ENCODE measurements at regions not wholly inside any gene's neighbourhood (a gene's known extent, or its start where the extent isn't known, plus 50 kb on each side); places are given as distances from the start of the nearest gene placed in this dataset.
A peak's percentile ranks its signal among the peaks of the same experiment; 100 is the strongest.
"Not testable (repeated sequence)": the region's sequence is repeated elsewhere in the genome, so short reads cannot be mapped to it uniquely, and the experiment has no call there.

GRCh38 chr12:76674669-76675315, 89.1 kb upstream of the ZDHHC17 start:
- no peaks in the 10 kb centered on the region for H3K9me3 Mint-ChIP-seq
- no peaks in the 10 kb centered on the region for H3K36me3 Mint-ChIP-seq (ENCODE audit: low read depth)
- H3K4me3 Mint-ChIP-seq: no peak overlapping the region
- intact Hi-C loops (cut with micrococcal nuclease): no loop called here
- peaks cover 2% of the 10 kb centered on the region for H3K27me3 Mint-ChIP-seq (ENCODE audit: insufficient read depth)
- peak overlapping the region; percentile 6 for H3K27ac Mint-ChIP-seq
- no peak for DNase-seq (ENCODE audit: low spot score)
- no peaks in the 10 kb centered on the region for H3K4me1 Mint-ChIP-seq (ENCODE audit: low read depth)

- H3K4me1 Mint-ChIP-seq (ENCODE audit: low read depth); DNase-seq (ENCODE audit: low spot score); H3K36me3 Mint-ChIP-seq (ENCODE audit: low read depth); intact Hi-C loops (cut with micrococcal nuclease); H3K9me3 Mint-ChIP-seq; H3K27ac Mint-ChIP-seq; H3K27me3 Mint-ChIP-seq (ENCODE audit: insufficient read depth); H3K4me3 Mint-ChIP-seq: not testable (repeated sequence)
Measured at GRCh38 chr12:76676261-76676660, 87.7 kb upstream of the ZDHHC17 start.

GRCh38 chr12:76678992-76679391, 84.9 kb upstream of the ZDHHC17 start:
- no peak for DNase-seq (ENCODE audit: low spot score)
- H3K36me3 Mint-ChIP-seq (ENCODE audit: low read depth): no peaks in the 10 kb centered on the region
- H3K4me3 Mint-ChIP-seq: no peak overlapping the region
- H3K9me3 Mint-ChIP-seq: no peaks in the 10 kb centered on the region
- H3K4me1 Mint-ChIP-seq (ENCODE audit: low read depth): no peaks in the 10 kb centered on the region
- no peak overlapping the region for H3K27ac Mint-ChIP-seq
- intact Hi-C loops (cut with micrococcal nuclease): no loop called here
- peaks cover 5% of the 10 kb centered on the region for H3K27me3 Mint-ChIP-seq (ENCODE audit: insufficient read depth)

- DNase-seq (ENCODE audit: low spot score): no peak
- H3K9me3 Mint-ChIP-seq: no peaks in the 10 kb centered on the region
- H3K4me3 Mint-ChIP-seq: no peak overlapping the region
- H3K4me1 Mint-ChIP-seq (ENCODE audit: low read depth): no peaks in the 10 kb centered on the region
- peaks cover 5% of the 10 kb centered on the region for H3K27me3 Mint-ChIP-seq (ENCODE audit: insufficient read depth)
- H3K36me3 Mint-ChIP-seq (ENCODE audit: low read depth): no peaks in the 10 kb centered on the region
- intact Hi-C loops (cut with micrococcal nuclease): no loop called here
- H3K27ac Mint-ChIP-seq: no peak overlapping the region
Measured at GRCh38 chr12:76679778-76680177, 84.1 kb upstream of the ZDHHC17 start.

- Mint-ChIP-seq H3K27ac (no peak overlapping the region), H3K27me3 (ENCODE audit: insufficient read depth) (peaks cover 5% of the 10 kb centered on the region), H3K9me3 (no peaks in the 10 kb centered on the region), H3K36me3 (ENCODE audit: low read depth) (no peaks in the 10 kb centered on the region), H3K4me3 (no peak overlapping the region), H3K4me1 (ENCODE audit: low read depth) (no peaks in the 10 kb centered on the region)
- no peak for DNase-seq (ENCODE audit: low spot score)
- intact Hi-C loops (cut with micrococcal nuclease): no loop called here
Measured at GRCh38 chr12:76680940-76681339, 83.0 kb upstream of the ZDHHC17 start.

GRCh38 chr12:76685246-76685678, 78.7 kb upstream of the ZDHHC17 start:
- no peak overlapping the region for H3K27ac Mint-ChIP-seq
- H3K27me3 Mint-ChIP-seq (ENCODE audit: insufficient read depth): peaks cover 5% of the 10 kb centered on the region
- intact Hi-C loops (cut with micrococcal nuclease): no loop called here
- no peaks in the 10 kb centered on the region for H3K9me3 Mint-ChIP-seq
- DNase-seq (ENCODE audit: low spot score): no peak
- no peak overlapping the region for H3K4me3 Mint-ChIP-seq
- H3K4me1 Mint-ChIP-seq (ENCODE audit: low read depth): no peaks in the 10 kb centered on the region
- H3K36me3 Mint-ChIP-seq (ENCODE audit: low read depth): no peaks in the 10 kb centered on the region

- Mint-ChIP-seq H3K4me1 (ENCODE audit: low read depth) (no peaks in the 10 kb centered on the region), H3K36me3 (ENCODE audit: low read depth) (no peaks in the 10 kb centered on the region), H3K27me3 (ENCODE audit: insufficient read depth) (peaks cover 2% of the 10 kb centered on the region), H3K9me3 (no peaks in the 10 kb centered on the region), H3K27ac (no peak overlapping the region), H3K4me3 (no peak overlapping the region)
- no peak for DNase-seq (ENCODE audit: low spot score)
- intact Hi-C loops (cut with micrococcal nuclease): loop anchor here (1.0 kb wide), 1 partner anchor 103 kb away; no protein-coding TSS in a partner anchor
Measured at GRCh38 chr12:76687981-76688380, 75.9 kb upstream of the ZDHHC17 start.

GRCh38 chr12:76688631-76689030, 75.3 kb upstream of the ZDHHC17 start:
- Mint-ChIP-seq H3K36me3 (ENCODE audit: low read depth) (no peaks in the 10 kb centered on the region), H3K4me3 (no peak overlapping the region), H3K27me3 (ENCODE audit: insufficient read depth) (no peaks in the 10 kb centered on the region), H3K27ac (no peak overlapping the region), H3K9me3 (no peaks in the 10 kb centered on the region), H3K4me1 (ENCODE audit: low read depth) (no peaks in the 10 kb centered on the region)
- no peak for DNase-seq (ENCODE audit: low spot score)
- intact Hi-C loops (cut with micrococcal nuclease): loop anchor here (1.0 kb wide), 1 partner anchor 103 kb away; no protein-coding TSS in a partner anchor

GRCh38 chr12:76690921-76691700, 72.8 kb upstream of the ZDHHC17 start:
- intact Hi-C loops (cut with micrococcal nuclease): no loop called here
- no peak overlapping the region for H3K4me3 Mint-ChIP-seq
- H3K4me1 Mint-ChIP-seq (ENCODE audit: low read depth): no peaks in the 10 kb centered on the region
- no peaks in the 10 kb centered on the region for H3K9me3 Mint-ChIP-seq
- H3K36me3 Mint-ChIP-seq (ENCODE audit: low read depth): no peaks in the 10 kb centered on the region
- no peak overlapping the region for H3K27ac Mint-ChIP-seq
- no peaks in the 10 kb centered on the region for H3K27me3 Mint-ChIP-seq (ENCODE audit: insufficient read depth)
- DNase-seq (ENCODE audit: low spot score): no peak

- intact Hi-C loops (cut with micrococcal nuclease): no loop called here
- Mint-ChIP-seq H3K4me3 (no peak overlapping the region), H3K27me3 (ENCODE audit: insufficient read depth) (no peaks in the 10 kb centered on the region), H3K9me3 (no peaks in the 10 kb centered on the region), H3K27ac (no peak overlapping the region), H3K36me3 (ENCODE audit: low read depth) (no peaks in the 10 kb centered on the region), H3K4me1 (ENCODE audit: low read depth) (no peaks in the 10 kb centered on the region)
- no peak for DNase-seq (ENCODE audit: low spot score)
Measured at GRCh38 chr12:76692846-76693245, 71.1 kb upstream of the ZDHHC17 start.

- Mint-ChIP-seq H3K27me3 (ENCODE audit: insufficient read depth) (peaks cover 3% of the 10 kb centered on the region), H3K36me3 (ENCODE audit: low read depth) (no peaks in the 10 kb centered on the region), H3K27ac (no peak overlapping the region), H3K9me3 (no peaks in the 10 kb centered on the region), H3K4me1 (ENCODE audit: low read depth) (no peaks in the 10 kb centered on the region), H3K4me3 (no peak overlapping the region)
- no peak for DNase-seq (ENCODE audit: low spot score)
- intact Hi-C loops (cut with micrococcal nuclease): no loop called here
Measured at GRCh38 chr12:76694369-76694768, 69.5 kb upstream of the ZDHHC17 start.

GRCh38 chr12:76696186-76696585, 67.7 kb upstream of the ZDHHC17 start:
- Mint-ChIP-seq H3K27me3 (ENCODE audit: insufficient read depth) (peaks cover 3% of the 10 kb centered on the region), H3K4me1 (ENCODE audit: low read depth) (no peaks in the 10 kb centered on the region), H3K27ac (no peak overlapping the region), H3K4me3 (no peak overlapping the region), H3K36me3 (ENCODE audit: low read depth) (no peaks in the 10 kb centered on the region), H3K9me3 (no peaks in the 10 kb centered on the region)
- intact Hi-C loops (cut with micrococcal nuclease): no loop called here
- DNase-seq (ENCODE audit: low spot score): no peak

- H3K9me3 Mint-ChIP-seq: no peaks in the 10 kb centered on the region
- no peak overlapping the region for H3K27ac Mint-ChIP-seq
- peaks cover 6% of the 10 kb centered on the region for H3K27me3 Mint-ChIP-seq (ENCODE audit: insufficient read depth)
- no peaks in the 10 kb centered on the region for H3K4me1 Mint-ChIP-seq (ENCODE audit: low read depth)
- intact Hi-C loops (cut with micrococcal nuclease): no loop called here
- H3K36me3 Mint-ChIP-seq (ENCODE audit: low read depth): no peaks in the 10 kb centered on the region
- H3K4me3 Mint-ChIP-seq: no peak overlapping the region
- no peak for DNase-seq (ENCODE audit: low spot score)
Measured at GRCh38 chr12:76697849-76698248, 66.1 kb upstream of the ZDHHC17 start.

Measured in activated T-helper 1 cell treated with anti-CD3 and anti-CD28 coated beads, Interleukin-12 subunit alpha, Interleukin-12 subunit beta, Interleukin-2, Interleukin-4 antibody, amounts not matched to agents 30 ng/mL and 10 ng/mL and 1 ng/mL, durations not matched to agents 14 hours and 24 hours and 36 hours (primary cell).